PC-3 (cell line): ENCODE measurements at regions not wholly inside any gene's neighbourhood (a gene's known extent, or its start where the extent isn't known, plus 50 kb on each side); places are given as distances from the start of the nearest gene placed in this dataset.

ENCODE experiments used
- ATAC-seq: fragments of 200-7000 bp; cut with Tn5 transposase; 2 replicates; pipeline ENCODE4 v1.9.1; 2020; ENCODE audit warnings: mild to moderate bottlenecking, moderate library complexity
- BruUV-seq: library from RNA; stranded (reverse); fragments of 400-500 nt; replicated peaks from 2 replicates; lab custom pipeline; 2021; lab: Mats Ljungman, UMichigan
- CTCF ChIA-PET: fragments of 300-600 bp; sonication (Branson Sonifier 250); formaldehyde crosslinking; loops from one replicate; lab custom pipeline; 2022; ENCODE audit warnings: antibody characterized with exemption; lab: Charles Lee
- POLR2A ChIA-PET: fragments of 300-600 bp; sonication (Branson Sonifier 250); formaldehyde crosslinking; loops from one replicate; lab custom pipeline; 2022; ENCODE audit warnings: antibody characterized with exemption; ENCODE audit not compliant: unreplicated experiment; lab: Charles Lee
- DNase-seq: peaks from one replicate; pipeline ENCODE4 v3.0.0-alpha.2; 2015
- H2AFZ ChIP-seq: fragments of 300-600 bp; sonication (generic); 2 replicates; pipeline ENCODE4 v1.6.0; 2016; ENCODE audit warnings: antibody characterized with exemption, low read length
- H3F3A ChIP-seq: fragments of 300-600 bp; sonication (generic); one replicate; pipeline ENCODE4 v1.6.0; 2017; ENCODE audit warnings: antibody characterized with exemption, low read length, control low read depth, mild to moderate bottlenecking; ENCODE audit not compliant: unreplicated experiment
- H3K27ac ChIP-seq: fragments of 300-600 bp; sonication (generic); 2 replicates; pipeline ENCODE4 v1.5.1; 2016; ENCODE audit warnings: mild to moderate bottlenecking, low read length
- H3K27me3 ChIP-seq: fragments of 300-600 bp; sonication (generic); 2 replicates; pipeline ENCODE4 v1.6.1; 2016; ENCODE audit warnings: low read length, mixed read lengths
- H3K36me3 ChIP-seq: fragments of 300-600 bp; sonication (generic); 2 replicates; pipeline ENCODE4 v1.6.1; 2016; ENCODE audit warnings: low read depth, mixed run types, low read length, mixed read lengths
- H3K4me1 ChIP-seq: fragments of 300-600 bp; sonication (generic); 2 replicates; pipeline ENCODE4 v1.5.1; 2016; ENCODE audit warnings: low read length; ENCODE audit not compliant: insufficient read depth
- H3K4me2 ChIP-seq: fragments of 300-600 bp; sonication (generic); 2 replicates; pipeline ENCODE4 v1.6.0; 2016; ENCODE audit warnings: low read length
- H3K4me3 ChIP-seq: fragments of 300-600 bp; sonication (generic); 2 replicates; pipeline ENCODE4 v1.5.1; 2016; ENCODE audit warnings: mild to moderate bottlenecking, low read length, mixed read lengths
- H3K79me2 ChIP-seq: fragments of 300-600 bp; sonication (generic); 2 replicates; pipeline ENCODE4 v1.6.1; 2017; ENCODE audit warnings: low read length, mixed read lengths
- H3K9ac ChIP-seq: fragments of 300-600 bp; sonication (generic); 2 replicates; pipeline ENCODE4 v1.6.0; 2016; ENCODE audit warnings: mild to moderate bottlenecking, low read length
- H3K9me2 ChIP-seq: fragments of 300-600 bp; sonication (generic); replicated peaks from 2 replicates; pipeline ENCODE4 v1.6.1; 2016; ENCODE audit warnings: mixed run types, low read length, mixed read lengths
- H3K9me3 ChIP-seq: fragments of 300-600 bp; sonication (generic); 2 replicates; pipeline ENCODE4 v1.6.1; 2016; ENCODE audit warnings: low read length, mixed read lengths
- H4K20me1 ChIP-seq: fragments of 300-600 bp; sonication (generic); 2 replicates; pipeline ENCODE4 v1.6.1; 2016; ENCODE audit warnings: low read length, mixed read lengths
- CTCF ChIP-seq: fragments of 300-600 bp; sonication (generic); conservative IDR thresholded peaks from 2 replicates; pipeline ENCODE4 v1.5.1; 2017; ENCODE audit warnings: antibody characterized with exemption, low read depth, mild to moderate bottlenecking, low read length
- EZH2 ChIP-seq: fragments of 300-600 bp; sonication (generic); IDR thresholded peaks from one replicate; pipeline ENCODE4 v1.6.1; 2017; ENCODE audit warnings: antibody characterized with exemption, mild to moderate bottlenecking, low read length; ENCODE audit not compliant: unreplicated experiment
- EZH2phosphoT487 ChIP-seq: fragments of 300-600 bp; sonication (generic); IDR thresholded peaks from 2 replicates; pipeline ENCODE4 v1.6.1; 2018; ENCODE audit warnings: mild to moderate bottlenecking, antibody characterized with exemption, low read length, borderline replicate concordance
- intact Hi-C: fragments of 100-400 bp; cut with micrococcal nuclease; formaldehyde crosslinking; loops from 2 replicates; pipeline ENCODE4 v1.9.0; 2023

- intact Hi-C loops = no loop called here
- no peak overlapping the region for H3K27ac ChIP-seq
- no TSS peak for BruUV-seq
- ChIA-PET POLR2A (no interaction called here), CTCF (no interaction called here)
- ATAC-seq (no peak), DNase-seq (peak; percentile 31)
- H3K4me2 ChIP-seq = no peak overlapping the region
- H3K9ac ChIP-seq = no peak overlapping the region
- TF ChIP-seq EZH2phosphoT487 (no peak), EZH2 (no peak), CTCF (no peak)
- no peaks in the 10 kb centered on the region for H3K79me2 ChIP-seq
- H3F3A ChIP-seq = no peaks in the 10 kb centered on the region
- H2AFZ ChIP-seq = no peak overlapping the region
- H3K4me3 ChIP-seq = no peak overlapping the region
- H3K9me2 ChIP-seq = no peaks in the 10 kb centered on the region
- H3K36me3 ChIP-seq = no peaks in the 10 kb centered on the region
- peaks cover 60% of the 10 kb centered on the region for H3K27me3 ChIP-seq
- H4K20me1 ChIP-seq = no peaks in the 10 kb centered on the region
- no peaks in the 10 kb centered on the region for H3K4me1 ChIP-seq
- H3K9me3 ChIP-seq = no peaks in the 10 kb centered on the region
Measured at GRCh38 chr9:20205821-20206220, 416.5 kb downstream of the MLLT3 start.

GRCh38 chr9:20200991-20201431 is 412.2 kb upstream of the SLC24A2 start:
- H3K4me3 ChIP-seq = no peak overlapping the region
- no TSS peak for BruUV-seq
- POLR2A ChIA-PET = no interaction called here
- ATAC-seq (no peak), DNase-seq (no peak)
- no peaks in the 10 kb centered on the region for H3K9me2 ChIP-seq
- peaks cover 6% of the 10 kb centered on the region; the same call in 1 of the 2 replicates for H3K4me1 ChIP-seq
- no peaks in the 10 kb centered on the region for H3K9me3 ChIP-seq
- H4K20me1 ChIP-seq = no peaks in the 10 kb centered on the region
- H3K79me2 ChIP-seq = no peaks in the 10 kb centered on the region
- CTCF ChIA-PET = no interaction called here
- no peak overlapping the region for H3K9ac ChIP-seq
- no peak overlapping the region for H3K27ac ChIP-seq
- no peak overlapping the region for H3K4me2 ChIP-seq
- intact Hi-C loops = no loop called here
- peaks cover 36% of the 10 kb centered on the region for H3K27me3 ChIP-seq
- TF ChIP-seq EZH2phosphoT487 (no peak), CTCF (no peak), EZH2 (no peak)
- no peak overlapping the region for H2AFZ ChIP-seq
- no peaks in the 10 kb centered on the region for H3F3A ChIP-seq
- no peaks in the 10 kb centered on the region for H3K36me3 ChIP-seq

GRCh38 chr9:20200581-20200980 is 411.7 kb upstream of the SLC24A2 start:
- Histone ChIP-seq H3K36me3 (no peaks in the 10 kb centered on the region), H3K9me2 (no peaks in the 10 kb centered on the region), H3K4me3 (no peak overlapping the region), H3K4me2 (no peak overlapping the region), H3K27ac (no peak overlapping the region), H3K4me1 (peaks cover 6% of the 10 kb centered on the region; the same call in 1 of the 2 replicates), H4K20me1 (no peaks in the 10 kb centered on the region), H3K9ac (no peak overlapping the region), H3K79me2 (no peaks in the 10 kb centered on the region), H2AFZ (no peak overlapping the region), H3F3A (no peaks in the 10 kb centered on the region), H3K27me3 (peaks cover 36% of the 10 kb centered on the region), H3K9me3 (no peaks in the 10 kb centered on the region)
- ATAC-seq = no peak
- POLR2A ChIA-PET = no interaction called here
- BruUV-seq = no TSS peak
- DNase-seq = no peak
- no peak for TF ChIP-seq CTCF
- no peak for TF ChIP-seq EZH2phosphoT487
- TF ChIP-seq EZH2 = no peak
- intact Hi-C loops = no loop called here
- CTCF ChIA-PET = no interaction called here
